ENCODE measurements at regions not wholly inside any gene's neighbourhood (a gene's known extent, or its start where the extent isn't known, plus 50 kb on each side); places are given as distances from the start of the nearest gene placed in this dataset.

DNA sequence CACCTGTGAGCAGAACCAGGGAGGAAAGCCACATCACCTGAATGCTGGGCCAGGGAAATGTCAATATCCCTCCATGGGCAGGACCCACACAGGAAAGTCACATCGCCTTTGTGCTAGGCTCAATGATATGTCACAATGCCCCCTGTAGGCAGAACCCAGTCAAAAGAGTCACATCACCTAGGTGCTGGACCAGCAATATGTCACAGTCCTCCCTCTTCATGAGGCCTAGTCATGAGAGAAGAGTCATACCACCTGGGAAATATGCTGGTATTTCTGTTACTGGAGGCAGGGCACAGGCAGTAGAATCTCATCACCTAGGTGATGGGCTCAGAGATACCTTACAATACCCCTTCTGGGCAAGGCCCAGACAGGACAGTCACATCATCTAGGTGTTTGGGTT, 1843.4 kb downstream of the TP53TG3F start:
- no peak overlapping the region for H3K4me3 ChIP-seq
- no peak overlapping the region for H3K9ac ChIP-seq
- no peak overlapping the region for H3K4me2 ChIP-seq
- no peaks in the 10 kb centered on the region for H3K4me1 ChIP-seq
- no peaks in the 10 kb centered on the region for H3K9me3 ChIP-seq (replicated peaks in 1 of 11)
- TF ChIP-seq Cebpa-rat (IDR thresholded peaks at IDR 0.05) = no peak
- H3K36me3 ChIP-seq = no peaks in the 10 kb centered on the region
- H3K27me3 ChIP-seq = no peaks in the 10 kb centered on the region
- H3K27ac ChIP-seq = no peak overlapping the region
- H4K20me1 ChIP-seq = no peaks in the 10 kb centered on the region

DNA sequence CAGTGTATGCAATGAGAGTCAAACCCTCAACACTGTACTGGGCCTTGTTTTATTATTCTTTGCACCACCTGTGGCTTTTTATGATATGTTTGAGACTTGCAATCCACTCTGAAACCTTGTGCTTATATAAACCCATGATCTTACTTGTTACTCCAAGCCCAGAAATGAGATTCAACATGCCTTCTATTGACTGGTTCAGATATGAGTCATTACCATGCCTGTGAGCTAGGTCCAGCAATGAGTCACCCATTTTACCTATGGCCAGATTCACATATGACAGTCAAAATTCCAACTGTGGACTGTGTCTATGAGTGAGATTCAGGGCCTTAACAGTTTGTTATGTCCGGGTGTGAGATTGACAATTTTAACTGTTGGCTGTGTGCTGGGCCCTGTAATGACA, 1846.1 kb downstream of the TP53TG3F start:
- Histone ChIP-seq H4K20me1 (no peaks in the 10 kb centered on the region; a peak in 1 of 22 replicates), H3K27me3 (no peaks in the 10 kb centered on the region), H3K27ac (no peak overlapping the region), H3K36me3 (no peaks in the 10 kb centered on the region), H3K4me2 (no peak overlapping the region), H3K4me3 (no peak overlapping the region), H3K9me3 (replicated peaks in 1 of 11) (no peaks in the 10 kb centered on the region), H3K9ac (no peak overlapping the region), H3K4me1 (no peaks in the 10 kb centered on the region)
- TF ChIP-seq Cebpa-rat (IDR thresholded peaks at IDR 0.05) = no peak

DNA sequence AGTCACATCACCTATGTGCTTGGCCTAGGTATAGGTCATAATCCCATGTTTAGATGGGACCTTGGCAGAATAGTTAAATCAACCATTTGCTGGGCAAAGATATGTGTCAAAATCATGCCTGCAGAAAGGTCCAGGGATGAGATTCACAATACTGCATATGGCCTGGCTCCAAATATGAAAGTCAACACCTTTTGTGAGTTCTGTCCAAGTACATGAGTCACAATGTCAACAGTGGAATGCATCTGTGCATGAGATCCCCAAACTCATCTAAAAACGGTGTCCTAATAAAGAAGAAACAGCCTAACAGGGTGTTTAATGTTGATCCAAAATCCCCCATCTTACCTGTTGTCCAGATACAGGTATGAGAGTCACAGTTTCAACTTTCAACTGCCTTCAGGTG, 1847.5 kb downstream of the TP53TG3F start:
- H3K4me3 ChIP-seq = no peak overlapping the region
- H3K4me1 ChIP-seq = no peaks in the 10 kb centered on the region
- H3K9me3 ChIP-seq (replicated peaks in 1 of 11) = peaks cover 0 to 9% (median 0%) of the 10 kb centered on the region in 11 experiments; a peak in 1 of 22 replicates
- H4K20me1 ChIP-seq = no peaks in the 10 kb centered on the region; a peak in 1 of 22 replicates
- H3K9ac ChIP-seq = no peak overlapping the region
- TF ChIP-seq Cebpa-rat (IDR thresholded peaks at IDR 0.05) = no peak
- H3K27ac ChIP-seq = no peak overlapping the region
- H3K4me2 ChIP-seq = no peak overlapping the region
- no peaks in the 10 kb centered on the region for H3K36me3 ChIP-seq
- H3K27me3 ChIP-seq = no peaks in the 10 kb centered on the region

GRCh38 chr16:35308674-35309073, 1849.3 kb downstream of the TP53TG3F start:
- no peaks in the 10 kb centered on the region for H3K4me1 ChIP-seq
- no peaks in the 10 kb centered on the region for H3K27me3 ChIP-seq
- no peaks in the 10 kb centered on the region; a peak in 1 of 22 replicates for H4K20me1 ChIP-seq
- H3K4me3 ChIP-seq = no peak overlapping the region
- no peak overlapping the region for H3K9ac ChIP-seq
- TF ChIP-seq Cebpa-rat (IDR thresholded peaks at IDR 0.05) = no peak
- peaks cover 0 to 12% (median 0%) of the 10 kb centered on the region in 11 experiments; a peak in 2 of 22 replicates for H3K9me3 ChIP-seq (replicated peaks in 1 of 11)
- H3K4me2 ChIP-seq = no peak overlapping the region
- no peak overlapping the region for H3K27ac ChIP-seq
- H3K36me3 ChIP-seq = no peaks in the 10 kb centered on the region

- peaks cover 0 to 12% (median 0%) of the 10 kb centered on the region in 11 experiments; a peak in 2 of 22 replicates for H3K9me3 ChIP-seq (replicated peaks in 1 of 11)
Measured at GRCh38 chr16:35310999-35311398, 1851.6 kb downstream of the TP53TG3F start.

DNA sequence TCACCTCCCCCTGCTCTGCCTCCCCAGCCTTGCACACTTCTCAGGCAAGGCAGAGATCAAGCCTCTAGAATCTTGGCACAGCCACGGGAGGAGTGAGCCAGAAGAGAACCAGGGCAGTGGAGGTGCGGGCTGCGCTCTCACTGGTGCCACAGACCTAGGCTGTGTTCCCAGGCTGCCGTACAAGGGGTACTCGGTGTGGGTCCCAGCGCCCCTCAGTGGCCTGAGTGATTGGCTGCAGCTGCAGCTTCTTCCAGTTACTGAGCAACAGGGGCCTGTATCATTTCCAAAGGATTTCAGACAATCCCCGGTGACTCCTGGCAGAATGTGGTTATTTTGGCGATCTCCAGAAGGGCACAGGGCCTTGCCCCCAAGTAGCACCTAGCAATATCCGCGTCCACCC, 1852.1 kb downstream of the TP53TG3F start:
- Histone ChIP-seq H3K4me3 (no peak overlapping the region), H3K27me3 (no peaks in the 10 kb centered on the region), H3K9ac (no peak overlapping the region), H3K9me3 (replicated peaks in 1 of 11) (peaks cover 0 to 12% (median 0%) of the 10 kb centered on the region in 11 experiments; a peak in 2 of 22 replicates), H3K36me3 (no peaks in the 10 kb centered on the region), H4K20me1 (no peaks in the 10 kb centered on the region; a peak in 1 of 22 replicates), H3K27ac (no peak overlapping the region), H3K4me2 (no peak overlapping the region), H3K4me1 (no peaks in the 10 kb centered on the region)
- no peak for TF ChIP-seq Cebpa-rat (IDR thresholded peaks at IDR 0.05)

More at GRCh38 chr16:35310999-35311398, 1851.6 kb downstream of the TP53TG3F start:
- Histone ChIP-seq H3K4me3 (no peak overlapping the region), H3K36me3 (no peaks in the 10 kb centered on the region), H3K9ac (no peak overlapping the region), H3K27me3 (no peaks in the 10 kb centered on the region), H4K20me1 (no peaks in the 10 kb centered on the region; a peak in 1 of 22 replicates), H3K27ac (no peak overlapping the region), H3K4me1 (no peaks in the 10 kb centered on the region), H3K4me2 (no peak overlapping the region)
- no peak for TF ChIP-seq Cebpa-rat (IDR thresholded peaks at IDR 0.05)

- TF ChIP-seq Cebpa-rat (IDR thresholded peaks at IDR 0.05) = no peak
- H4K20me1 ChIP-seq = no peaks in the 10 kb centered on the region
- H3K4me2 ChIP-seq = no peak overlapping the region
- H3K9me3 ChIP-seq (replicated peaks in 1 of 11) = peaks cover 0 to 12% (median 0%) of the 10 kb centered on the region in 11 experiments; a peak in 2 of 22 replicates
- H3K4me3 ChIP-seq = no peak overlapping the region
- no peaks in the 10 kb centered on the region for H3K36me3 ChIP-seq
- no peak overlapping the region for H3K9ac ChIP-seq
- H3K4me1 ChIP-seq = no peaks in the 10 kb centered on the region
- H3K27ac ChIP-seq = no peak overlapping the region
- H3K27me3 ChIP-seq = no peaks in the 10 kb centered on the region
Measured at GRCh38 chr16:35314298-35314697, 1854.9 kb downstream of the TP53TG3F start.

DNA sequence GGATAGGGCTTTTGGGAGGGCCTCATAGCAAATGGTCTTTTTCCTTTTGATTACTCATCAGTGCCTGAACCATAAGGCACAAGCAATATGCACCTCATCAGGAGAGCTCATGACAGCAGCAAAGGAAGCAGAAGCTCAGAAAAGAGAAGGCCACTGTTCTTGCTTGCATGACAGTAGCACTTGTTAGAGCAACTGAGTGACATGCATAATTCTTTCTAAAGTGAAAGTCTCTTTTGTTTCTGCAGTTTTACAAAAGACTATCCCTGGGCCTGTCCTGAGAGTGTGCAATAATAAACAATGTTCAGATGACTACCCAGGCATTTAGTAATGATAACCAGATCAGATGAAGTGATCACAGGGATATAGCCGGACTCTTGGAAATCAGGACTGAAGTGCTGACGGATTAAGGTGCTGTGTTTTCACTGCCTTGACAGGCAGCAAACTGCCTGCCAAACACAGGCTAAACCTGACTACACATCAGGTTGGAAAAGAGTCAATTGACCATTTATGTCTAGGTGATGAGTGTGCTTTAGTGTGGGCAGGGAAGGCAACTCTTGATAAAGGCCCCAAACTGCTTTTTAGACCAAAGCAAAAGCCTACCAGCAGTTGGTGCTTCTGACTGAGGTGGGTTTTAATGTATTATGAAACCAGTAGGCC, 1860.3 kb downstream of the TP53TG3F start:
- H3K9ac ChIP-seq = no peak overlapping the region
- no peak overlapping the region for H3K27ac ChIP-seq
- H3K27me3 ChIP-seq = no peaks in the 10 kb centered on the region
- H3K4me2 ChIP-seq = no peak overlapping the region
- H3K9me3 ChIP-seq (replicated peaks in 1 of 11) = no peaks in the 10 kb centered on the region
- H3K4me1 ChIP-seq = no peaks in the 10 kb centered on the region
- no peak overlapping the region for H3K4me3 ChIP-seq
- H3K36me3 ChIP-seq = no peaks in the 10 kb centered on the region
- TF ChIP-seq Cebpa-rat (IDR thresholded peaks at IDR 0.05) = no peak
- H4K20me1 ChIP-seq = no peaks in the 10 kb centered on the region

DNA sequence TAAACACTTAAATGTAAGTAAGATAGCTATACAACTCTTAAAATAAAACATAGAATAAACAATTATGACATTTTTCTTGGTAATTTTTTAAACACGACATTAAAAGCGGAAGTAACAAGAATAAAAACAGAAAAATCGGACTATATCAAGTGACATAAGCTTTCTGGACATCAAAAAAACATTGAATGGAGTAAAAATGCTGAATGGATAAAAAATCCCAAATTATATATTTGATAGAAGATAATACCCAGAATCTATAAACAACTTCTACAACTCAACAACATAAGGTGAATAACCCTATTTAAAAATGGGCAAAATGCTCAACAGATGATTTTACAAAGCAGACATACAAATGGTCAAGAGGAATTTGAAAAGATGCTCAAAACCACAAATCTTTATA, 1866.5 kb downstream of the TP53TG3F start:
- H3K4me3 ChIP-seq = no peak overlapping the region
- no peak for TF ChIP-seq Cebpa-rat (IDR thresholded peaks at IDR 0.05)
- H3K27me3 ChIP-seq = no peaks in the 10 kb centered on the region
- no peaks in the 10 kb centered on the region; a peak in 1 of 22 replicates for H3K9me3 ChIP-seq (replicated peaks in 1 of 11)
- no peaks in the 10 kb centered on the region for H3K36me3 ChIP-seq
- no peaks in the 10 kb centered on the region for H3K4me1 ChIP-seq
- no peak overlapping the region for H3K4me2 ChIP-seq
- no peak overlapping the region for H3K9ac ChIP-seq
- H4K20me1 ChIP-seq = no peaks in the 10 kb centered on the region
- H3K27ac ChIP-seq = no peak overlapping the region; a peak in 1 of 22 replicates

DNA sequence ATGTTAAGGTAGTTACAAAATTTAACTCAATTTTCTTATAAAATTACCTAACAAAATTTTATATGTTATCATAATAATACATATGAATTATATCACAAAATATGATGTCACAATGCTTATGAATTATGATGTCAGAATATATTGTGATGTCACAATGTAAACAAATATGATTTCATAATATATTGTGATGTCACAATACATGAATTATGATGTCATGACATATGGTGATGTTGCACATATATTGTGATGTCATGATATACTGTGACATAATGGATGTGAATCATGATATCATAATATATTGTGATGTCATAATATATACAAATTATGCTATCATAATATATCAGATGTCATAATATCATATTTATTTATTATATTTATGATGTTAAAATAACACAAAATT, 1879.9 kb downstream of the TP53TG3F start:
- Histone ChIP-seq H3K4me2 (no peak overlapping the region), H3K27ac (no peak overlapping the region), H3K9ac (no peak overlapping the region), H3K27me3 (no peaks in the 10 kb centered on the region), H3K36me3 (no peaks in the 10 kb centered on the region), H4K20me1 (no peaks in the 10 kb centered on the region), H3K9me3 (replicated peaks in 1 of 11) (peaks cover 5 to 26% (median 6%) of the 10 kb centered on the region in 11 experiments; a peak in 13 of 22 replicates), H3K4me3 (no peak overlapping the region), H3K4me1 (no peaks in the 10 kb centered on the region)
- TF ChIP-seq Cebpa-rat (IDR thresholded peaks at IDR 0.05) = no peak

Data from BLaER1 treated with 17β-estradiol and CSF1 and Interleukin-3, amounts not matched to agents 10 nM and 100 nM (cell line).